ENCODE measurements at regions not wholly inside any gene's neighbourhood (a gene's known extent, or its start where the extent isn't known, plus 50 kb on each side); places are given as distances from the start of the nearest gene placed in this dataset.

GRCh38 chr5:158611581-158611980 lies 488.1 kb downstream of the EBF1 start:
- no peaks in the 10 kb centered on the region for H3K9me3 ChIP-seq (ENCODE audit: control insufficient read depth, low read length)
- H3K4me3 ChIP-seq (ENCODE audit: low read length): no peak overlapping the region
- Mint-ChIP-seq H3K36me3 (ENCODE audit: low read depth) (no peaks in the 10 kb centered on the region), H3K27me3 (ENCODE audit: insufficient read depth) (no peaks in the 10 kb centered on the region), H3K4me3 (no peak overlapping the region), H3K9me3 (no peaks in the 10 kb centered on the region), H3K4me1 (peaks cover 4% of the 10 kb centered on the region), H3K27ac (no peak overlapping the region)
- DNase-seq: no peak
- H3K9ac ChIP-seq (ENCODE audit: extremely low read depth, low read length, poor library complexity, severe bottlenecking): no peak overlapping the region
- H3K27me3 ChIP-seq (ENCODE audit: control insufficient read depth, insufficient read depth, low read length, poor library complexity, severe bottlenecking): no peaks in the 10 kb centered on the region
- WGBS, 2 experiments (ENCODE audit: insufficient coverage in 1 of 2, insufficient read length in 1 of 2): 95 to 98% methylated on average over 3 to 4 of the region's 4 CpGs
- no peak overlapping the region for H3K27ac ChIP-seq (ENCODE audit: low read depth, low read length)
- no peak for TF ChIP-seq CTCF (conservative IDR thresholded peaks at IDR 0.05)
- H3K36me3 ChIP-seq (ENCODE audit: control insufficient read depth, insufficient read depth, low read length): no peaks in the 10 kb centered on the region
- peaks cover 2% of the 10 kb centered on the region for H3K4me1 ChIP-seq (ENCODE audit: control insufficient read depth, insufficient read depth, low read length)

- Histone ChIP-seq H3K4me3 (ENCODE audit: low read length) (no peak overlapping the region), H3K4me1 (ENCODE audit: control insufficient read depth, insufficient read depth, low read length) (peaks cover 2% of the 10 kb centered on the region), H3K27me3 (ENCODE audit: control insufficient read depth, insufficient read depth, low read length, poor library complexity, severe bottlenecking) (no peaks in the 10 kb centered on the region), H3K27ac (ENCODE audit: low read depth, low read length) (no peak overlapping the region), H3K36me3 (ENCODE audit: control insufficient read depth, insufficient read depth, low read length) (no peaks in the 10 kb centered on the region), H3K9ac (ENCODE audit: extremely low read depth, low read length, poor library complexity, severe bottlenecking) (no peak overlapping the region), H3K9me3 (ENCODE audit: control insufficient read depth, low read length) (no peaks in the 10 kb centered on the region)
- no peak overlapping the region for H3K4me3 Mint-ChIP-seq
- no peaks in the 10 kb centered on the region for H3K9me3 Mint-ChIP-seq
- peaks cover 4% of the 10 kb centered on the region for H3K4me1 Mint-ChIP-seq
- no peak overlapping the region for H3K27ac Mint-ChIP-seq
- H3K27me3 Mint-ChIP-seq (ENCODE audit: insufficient read depth): no peaks in the 10 kb centered on the region
- no peak for DNase-seq
- no peaks in the 10 kb centered on the region for H3K36me3 Mint-ChIP-seq (ENCODE audit: low read depth)
- 94 to 100% methylated on average over 2 of the region's 2 CpGs for WGBS, 2 experiments (ENCODE audit: insufficient coverage in 1 of 2, insufficient read length in 1 of 2)
- TF ChIP-seq CTCF (conservative IDR thresholded peaks at IDR 0.05): no peak
Observed at GRCh38 chr5:158610051-158610415, 489.7 kb downstream of the EBF1 start.

- Histone ChIP-seq H3K4me3 (ENCODE audit: low read length) (no peak overlapping the region), H3K4me1 (ENCODE audit: control insufficient read depth, insufficient read depth, low read length) (peaks cover 2% of the 10 kb centered on the region), H3K9ac (ENCODE audit: extremely low read depth, low read length, poor library complexity, severe bottlenecking) (no peak overlapping the region), H3K9me3 (ENCODE audit: control insufficient read depth, low read length) (no peaks in the 10 kb centered on the region), H3K27me3 (ENCODE audit: control insufficient read depth, insufficient read depth, low read length, poor library complexity, severe bottlenecking) (no peaks in the 10 kb centered on the region), H3K36me3 (ENCODE audit: control insufficient read depth, insufficient read depth, low read length) (no peaks in the 10 kb centered on the region), H3K27ac (ENCODE audit: low read depth, low read length) (no peak overlapping the region)
- 90 to 97% methylated on average over 6 to 9 of the region's 9 CpGs for WGBS, 2 experiments (ENCODE audit: insufficient coverage in 1 of 2, insufficient read length in 1 of 2)
- no peaks in the 10 kb centered on the region for H3K27me3 Mint-ChIP-seq (ENCODE audit: insufficient read depth)
- no peak for TF ChIP-seq CTCF (conservative IDR thresholded peaks at IDR 0.05)
- peaks cover 4% of the 10 kb centered on the region for H3K4me1 Mint-ChIP-seq
- H3K27ac Mint-ChIP-seq: no peak overlapping the region
- no peaks in the 10 kb centered on the region for H3K9me3 Mint-ChIP-seq
- DNase-seq: no peak
- no peaks in the 10 kb centered on the region for H3K36me3 Mint-ChIP-seq (ENCODE audit: low read depth)
- no peak overlapping the region for H3K4me3 Mint-ChIP-seq
Observed at GRCh38 chr5:158609333-158610050, 490.2 kb downstream of the EBF1 start.

Measured in endodermal cell (in vitro differentiated cells).